ENCODE measurements at regions not wholly inside any gene's neighbourhood (a gene's known extent, or its start where the extent isn't known, plus 50 kb on each side); places are given as distances from the start of the nearest gene placed in this dataset.

DNA sequence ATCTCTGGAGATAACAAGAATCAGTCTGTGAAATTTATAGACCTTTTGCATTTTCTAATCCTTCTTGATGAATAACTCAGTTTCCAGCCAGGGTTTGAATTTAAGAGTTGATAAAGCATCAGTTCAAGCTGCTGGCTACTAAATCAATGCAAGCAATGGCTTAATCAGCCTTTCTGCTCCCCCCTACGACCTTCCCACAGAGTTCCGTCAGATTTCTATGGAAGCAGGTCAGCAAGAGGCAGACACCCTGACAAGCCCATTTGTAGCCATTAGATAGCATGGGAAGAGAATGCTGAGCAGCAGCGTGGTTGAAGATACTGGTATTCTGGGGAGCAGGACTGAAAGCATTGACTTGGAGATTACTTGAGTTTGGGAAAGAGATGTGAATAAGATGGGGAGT, 868.1 kb downstream of the KCNJ2 start:
- no peaks in the 10 kb centered on the region for H3K9me3 Mint-ChIP-seq
- no peaks in the 10 kb centered on the region for H3K36me3 Mint-ChIP-seq
- no peaks in the 10 kb centered on the region for H3K27me3 Mint-ChIP-seq (ENCODE audit: low read depth)
- no peak overlapping the region for H3K4me3 Mint-ChIP-seq
- no peak overlapping the region for H3K27ac Mint-ChIP-seq
- peaks cover 23% of the 10 kb centered on the region for H3K4me1 Mint-ChIP-seq
- DNase-seq (ENCODE audit: low spot score in 2 of 2, unreplicated experiment in 2 of 2): no peak
- no peak for TF ChIP-seq CTCF (IDR thresholded peaks at IDR 0.05; ENCODE audit: unreplicated experiment)

- H3K4me3 Mint-ChIP-seq: no peak overlapping the region
- H3K27me3 Mint-ChIP-seq (ENCODE audit: low read depth): no peaks in the 10 kb centered on the region
- peaks cover 10% of the 10 kb centered on the region for H3K4me1 Mint-ChIP-seq
- DNase-seq (ENCODE audit: low spot score in 2 of 2, unreplicated experiment in 2 of 2): no peak
- no peaks in the 10 kb centered on the region for H3K36me3 Mint-ChIP-seq
- no peak for TF ChIP-seq CTCF (IDR thresholded peaks at IDR 0.05; ENCODE audit: unreplicated experiment)
- no peak overlapping the region for H3K27ac Mint-ChIP-seq
- peaks cover 4% of the 10 kb centered on the region for H3K9me3 Mint-ChIP-seq
Measured at GRCh38 chr17:71039391-71039790, 870.1 kb downstream of the KCNJ2 start.

DNA sequence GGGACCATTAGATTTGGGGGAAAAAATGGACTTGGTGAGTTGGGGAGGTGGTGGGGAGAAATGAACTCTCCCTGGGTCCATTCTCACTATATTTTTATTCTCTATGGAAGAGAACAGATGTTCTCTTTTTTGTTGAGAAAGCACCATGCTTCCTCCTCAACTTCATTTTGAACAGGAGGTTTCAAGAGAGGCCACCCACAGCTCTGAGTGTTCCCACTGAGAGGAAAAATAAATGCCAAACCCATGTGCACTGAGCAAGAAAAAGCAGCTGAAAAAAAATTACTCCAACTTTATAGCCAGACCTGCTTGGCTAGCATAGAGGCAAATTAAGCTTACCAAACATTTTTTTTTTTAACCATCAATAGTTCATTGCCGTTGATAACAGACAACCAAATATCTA, 883.6 kb downstream of the KCNJ2 start:
- Mint-ChIP-seq H3K4me3 (no peak overlapping the region), H3K36me3 (peaks cover 2% of the 10 kb centered on the region)

DNA sequence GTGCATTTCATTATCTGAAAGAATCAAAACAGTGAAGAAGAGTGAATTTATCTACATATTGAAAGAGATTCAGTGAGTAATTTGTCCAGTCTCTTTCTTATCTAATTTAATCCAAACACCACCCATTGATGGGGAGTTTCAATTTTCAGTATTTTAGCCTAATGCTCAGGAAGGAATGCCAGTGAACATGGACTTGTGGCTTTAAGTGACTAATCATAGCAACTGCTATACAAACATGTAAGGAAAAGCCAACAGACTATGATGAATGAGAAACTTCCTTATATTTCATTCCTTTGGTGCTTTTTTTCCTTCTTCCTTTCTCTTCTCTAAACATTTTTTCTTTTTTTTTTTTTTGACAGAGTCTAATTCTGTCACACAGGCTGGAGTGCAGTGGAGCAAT, 885.8 kb downstream of the KCNJ2 start:
- no peak for DNase-seq (ENCODE audit: low spot score in 2 of 2, unreplicated experiment in 2 of 2)
- peaks cover 2% of the 10 kb centered on the region for H3K36me3 Mint-ChIP-seq
- no peak overlapping the region for H3K4me3 Mint-ChIP-seq
- H3K27me3 Mint-ChIP-seq (ENCODE audit: low read depth): no peaks in the 10 kb centered on the region
- H3K4me1 Mint-ChIP-seq: peaks cover 6% of the 10 kb centered on the region
- no peak for TF ChIP-seq CTCF (IDR thresholded peaks at IDR 0.05; ENCODE audit: unreplicated experiment)
- peaks cover 21% of the 10 kb centered on the region for H3K9me3 Mint-ChIP-seq
- no peak overlapping the region for H3K27ac Mint-ChIP-seq

More for the DNA sequence above, 883.6 kb downstream of the KCNJ2 start:
- Mint-ChIP-seq H3K27ac (no peak overlapping the region), H3K27me3 (ENCODE audit: low read depth) (no peaks in the 10 kb centered on the region), H3K9me3 (peaks cover 18% of the 10 kb centered on the region), H3K4me1 (no peaks in the 10 kb centered on the region)
- DNase-seq (ENCODE audit: low spot score in 2 of 2, unreplicated experiment in 2 of 2): no peak
- TF ChIP-seq CTCF (IDR thresholded peaks at IDR 0.05; ENCODE audit: unreplicated experiment): no peak

GRCh38 chr17:71057448-71057847, 888.1 kb downstream of the KCNJ2 start:
- Mint-ChIP-seq H3K27me3 (ENCODE audit: low read depth) (no peaks in the 10 kb centered on the region), H3K36me3 (peaks cover 3% of the 10 kb centered on the region), H3K9me3 (peaks cover 34% of the 10 kb centered on the region), H3K4me3 (no peak overlapping the region), H3K4me1 (peaks cover 6% of the 10 kb centered on the region), H3K27ac (no peak overlapping the region)
- no peak for DNase-seq (ENCODE audit: low spot score in 2 of 2, unreplicated experiment in 2 of 2)
- no peak for TF ChIP-seq CTCF (IDR thresholded peaks at IDR 0.05; ENCODE audit: unreplicated experiment)

DNA sequence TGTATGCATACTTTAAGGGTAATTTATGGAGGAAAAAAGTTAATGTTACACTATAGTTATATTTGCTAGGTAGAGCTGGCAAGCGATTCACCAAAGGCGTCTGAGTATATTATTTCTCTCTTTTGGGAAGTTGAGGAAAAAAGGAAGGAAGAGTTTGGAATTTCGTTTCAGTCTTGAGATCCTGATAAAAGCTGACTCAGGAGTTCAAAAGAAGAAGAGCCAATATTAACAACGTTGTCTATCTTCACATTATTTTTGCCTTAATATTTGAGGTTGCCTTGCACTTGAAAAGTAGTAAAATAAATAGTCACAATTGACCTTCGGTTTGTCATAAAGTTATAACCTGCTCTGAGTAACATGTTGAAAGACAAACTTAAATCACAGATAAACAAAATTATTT, 888.6 kb downstream of the KCNJ2 start:
- peaks cover 9% of the 10 kb centered on the region for H3K4me1 Mint-ChIP-seq
- DNase-seq (ENCODE audit: low spot score in 2 of 2, unreplicated experiment in 2 of 2): no peak
- no peak for TF ChIP-seq CTCF (IDR thresholded peaks at IDR 0.05; ENCODE audit: unreplicated experiment)
- peaks cover 34% of the 10 kb centered on the region for H3K9me3 Mint-ChIP-seq
- no peaks in the 10 kb centered on the region for H3K27me3 Mint-ChIP-seq (ENCODE audit: low read depth)
- peaks cover 3% of the 10 kb centered on the region for H3K36me3 Mint-ChIP-seq
- no peak overlapping the region for H3K4me3 Mint-ChIP-seq
- H3K27ac Mint-ChIP-seq: no peak overlapping the region
